ENCODE measurements at regions not wholly inside any gene's neighbourhood (a gene's known extent, or its start where the extent isn't known, plus 50 kb on each side); places are given as distances from the start of the nearest gene placed in this dataset.
A peak's percentile ranks its signal among the peaks of the same experiment; 100 is the strongest.

- H3K4me3 ChIP-seq (ENCODE audit: low read length): no peak overlapping the region
- Mint-ChIP-seq H3K9me3 (no peaks in the 10 kb centered on the region), H3K4me1 (no peaks in the 10 kb centered on the region), H3K27ac (no peak overlapping the region), H3K27me3 (ENCODE audit: insufficient read depth) (no peaks in the 10 kb centered on the region), H3K36me3 (ENCODE audit: low read depth) (no peaks in the 10 kb centered on the region), H3K4me3 (no peak overlapping the region)
- H3K9ac ChIP-seq (ENCODE audit: extremely low read depth, low read length, poor library complexity, severe bottlenecking): no peak overlapping the region
- no peak for TF ChIP-seq CTCF (conservative IDR thresholded peaks at IDR 0.05)
- WGBS, 2 experiments (ENCODE audit: insufficient coverage in 1 of 2, insufficient read length in 1 of 2): 90 to 98% methylated on average over 2 to 3 of the region's 3 CpGs
- no peaks in the 10 kb centered on the region for H3K27me3 ChIP-seq (ENCODE audit: control insufficient read depth, insufficient read depth, low read length, poor library complexity, severe bottlenecking)
- DNase-seq: no peak
- H3K9me3 ChIP-seq (ENCODE audit: control insufficient read depth, low read length): peaks cover 3% of the 10 kb centered on the region
- no peaks in the 10 kb centered on the region for H3K4me1 ChIP-seq (ENCODE audit: control insufficient read depth, insufficient read depth, low read length)
- no peaks in the 10 kb centered on the region for H3K36me3 ChIP-seq (ENCODE audit: control insufficient read depth, insufficient read depth, low read length)
- H3K27ac ChIP-seq (ENCODE audit: low read depth, low read length): no peak overlapping the region
Measured at GRCh38 chr4:115866364-115866896, 753.0 kb upstream of the NDST4 start.

GRCh38 chr4:115865736-115866135 lies 752.3 kb upstream of the NDST4 start:
- Mint-ChIP-seq H3K9me3 (no peaks in the 10 kb centered on the region), H3K4me1 (no peaks in the 10 kb centered on the region), H3K27ac (no peak overlapping the region), H3K27me3 (ENCODE audit: insufficient read depth) (no peaks in the 10 kb centered on the region), H3K36me3 (ENCODE audit: low read depth) (no peaks in the 10 kb centered on the region), H3K4me3 (no peak overlapping the region)
- Histone ChIP-seq H3K9me3 (ENCODE audit: control insufficient read depth, low read length) (peaks cover 3% of the 10 kb centered on the region), H3K9ac (ENCODE audit: extremely low read depth, low read length, poor library complexity, severe bottlenecking) (no peak overlapping the region), H3K27me3 (ENCODE audit: control insufficient read depth, insufficient read depth, low read length, poor library complexity, severe bottlenecking) (no peaks in the 10 kb centered on the region), H3K36me3 (ENCODE audit: control insufficient read depth, insufficient read depth, low read length) (no peaks in the 10 kb centered on the region), H3K4me1 (ENCODE audit: control insufficient read depth, insufficient read depth, low read length) (no peaks in the 10 kb centered on the region), H3K27ac (ENCODE audit: low read depth, low read length) (no peak overlapping the region), H3K4me3 (ENCODE audit: low read length) (no peak overlapping the region)
- DNase-seq: no peak
- WGBS, 2 experiments (ENCODE audit: insufficient coverage in 1 of 2, insufficient read length in 1 of 2): 56% methylated on average over 2 of the region's 2 CpGs; no CpG with 5 or more reads in 1 of the 2 experiments
- TF ChIP-seq CTCF (conservative IDR thresholded peaks at IDR 0.05): no peak

- H3K9ac ChIP-seq (ENCODE audit: extremely low read depth, low read length, poor library complexity, severe bottlenecking): no peak overlapping the region
- 80% methylated on average over 1 of the region's 1 CpG; no CpG with 5 or more reads in 1 of the 2 experiments for WGBS, 2 experiments (ENCODE audit: insufficient coverage in 1 of 2, insufficient read length in 1 of 2)
- H3K4me3 Mint-ChIP-seq: no peak overlapping the region
Measured at GRCh38 chr4:115852767-115853091, 739.3 kb upstream of the NDST4 start.

More at GRCh38 chr4:115852767-115853091, 739.3 kb upstream of the NDST4 start:
- DNase-seq: no peak
- no peaks in the 10 kb centered on the region for H3K9me3 ChIP-seq (ENCODE audit: control insufficient read depth, low read length)
- no peaks in the 10 kb centered on the region for H3K9me3 Mint-ChIP-seq
- no peaks in the 10 kb centered on the region for H3K27me3 Mint-ChIP-seq (ENCODE audit: insufficient read depth)
- H3K4me1 ChIP-seq (ENCODE audit: control insufficient read depth, insufficient read depth, low read length): no peaks in the 10 kb centered on the region
- no peaks in the 10 kb centered on the region for H3K36me3 Mint-ChIP-seq (ENCODE audit: low read depth)
- H3K27me3 ChIP-seq (ENCODE audit: control insufficient read depth, insufficient read depth, low read length, poor library complexity, severe bottlenecking): no peaks in the 10 kb centered on the region
- no peaks in the 10 kb centered on the region for H3K36me3 ChIP-seq (ENCODE audit: control insufficient read depth, insufficient read depth, low read length)
- TF ChIP-seq CTCF (conservative IDR thresholded peaks at IDR 0.05): peak; percentile 2
- H3K27ac Mint-ChIP-seq: no peak overlapping the region
- no peak overlapping the region for H3K27ac ChIP-seq (ENCODE audit: low read depth, low read length)
- H3K4me1 Mint-ChIP-seq: peaks cover 4% of the 10 kb centered on the region
- H3K4me3 ChIP-seq (ENCODE audit: low read length): no peak overlapping the region

Data from endodermal cell (in vitro differentiated cells).